ENCODE measurements at regions not wholly inside any gene's neighbourhood (a gene's known extent, or its start where the extent isn't known, plus 50 kb on each side); places are given as distances from the start of the nearest gene placed in this dataset.

GRCh38 chr13:108439556-108439955, 170.0 kb downstream of the TNFSF13B start:
- TF ChIP-seq FOXK2 (IDR thresholded peaks at IDR 0.05) = no peak
- TF ChIP-seq CTBP1 (IDR thresholded peaks at IDR 0.05; ENCODE audit: borderline replicate concordance) = no peak
- no peak for TF ChIP-seq LEF1 (IDR thresholded peaks at IDR 0.05; ENCODE audit: borderline replicate concordance)
- no peak for TF ChIP-seq L3MBTL2 (conservative IDR thresholded peaks at IDR 0.05)
- TF ChIP-seq FOXA1 (IDR thresholded peaks at IDR 0.05) = no peak
- TF ChIP-seq FOXM1 (IDR thresholded peaks at IDR 0.05; ENCODE audit: borderline replicate concordance) = no peak
- no peak for TF ChIP-seq SP1 (IDR thresholded peaks at IDR 0.05)
- TF ChIP-seq ZNF384 (IDR thresholded peaks at IDR 0.05) = no peak
- no peak for TF ChIP-seq HDGF (IDR thresholded peaks at IDR 0.05; ENCODE audit: borderline replicate concordance)
- TF ChIP-seq, protein P1, sequence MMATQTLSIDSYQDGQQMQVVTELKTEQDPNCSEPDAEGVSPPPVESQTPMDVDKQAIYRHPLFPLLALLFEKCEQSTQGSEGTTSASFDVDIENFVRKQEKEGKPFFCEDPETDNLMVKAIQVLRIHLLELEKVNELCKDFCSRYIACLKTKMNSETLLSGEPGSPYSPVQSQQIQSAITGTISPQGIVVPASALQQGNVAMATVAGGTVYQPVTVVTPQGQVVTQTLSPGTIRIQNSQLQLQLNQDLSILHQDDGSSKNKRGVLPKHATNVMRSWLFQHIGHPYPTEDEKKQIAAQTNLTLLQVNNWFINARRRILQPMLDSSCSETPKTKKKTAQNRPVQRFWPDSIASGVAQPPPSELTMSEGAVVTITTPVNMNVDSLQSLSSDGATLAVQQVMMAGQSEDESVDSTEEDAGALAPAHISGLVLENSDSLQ (IDR thresholded peaks at IDR 0.05) = no peak
